PC-9 (cell line): ENCODE measurements at regions not wholly inside any gene's neighbourhood (a gene's known extent, or its start where the extent isn't known, plus 50 kb on each side); places are given as distances from the start of the nearest gene placed in this dataset.

ENCODE experiments used
- CTCF ChIP-seq: fragments of 200-600 bp; sonication (generic); conservative IDR thresholded peaks from 2 replicates; pipeline ENCODE4 v1.6.1; 2017; ENCODE audit warnings: mixed run types, antibody characterized with exemption, mild to moderate bottlenecking, moderate library complexity
- EZH2 ChIP-seq: fragments of 200-600 bp; sonication (generic); IDR thresholded peaks from 2 replicates; pipeline ENCODE4 v1.8.0; 2017; ENCODE audit warnings: antibody characterized with exemption, low read depth

DNA sequence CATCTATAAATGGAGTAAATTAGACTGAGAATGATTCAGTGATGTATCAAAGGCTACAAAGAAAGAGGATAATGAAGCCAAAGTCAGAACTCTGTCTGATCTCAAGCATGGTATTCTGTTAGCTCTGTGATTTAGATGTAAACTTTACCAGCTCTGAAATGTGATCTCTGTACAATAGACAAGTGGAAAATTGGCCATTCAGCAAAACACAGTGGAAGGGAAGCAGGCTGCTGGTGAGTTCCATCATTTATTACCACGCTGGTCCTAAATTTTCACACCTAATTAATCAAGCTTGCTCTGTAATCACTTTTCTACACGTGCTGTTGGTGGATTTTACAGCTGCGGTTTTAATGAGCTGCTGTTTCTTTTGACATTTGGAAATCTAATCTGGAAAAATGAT is 145.1 kb upstream of the OPCML start:
- no peak for TF ChIP-seq CTCF
- TF ChIP-seq EZH2 = no peak
